Testis (tissue), 2 donors: ENCODE measurements at regions not wholly inside any gene's neighbourhood (a gene's known extent, or its start where the extent isn't known, plus 50 kb on each side); places are given as distances from the start of the nearest gene placed in this dataset.

Experiments
- POLR2A ChIP-seq: fragments of 450-650 bp; IDR thresholded peaks from one replicate; pipeline ENCODE4 v1.6.1; 2017; ENCODE audit warnings: antibody characterized with exemption, mild to moderate bottlenecking, moderate library complexity
- TF ChIP-seq, protein P1 (sequence below), 3 experiments: fragments of 450-650 bp in 2 of 3; fragments of 200-600 bp in 1 of 3; sonication (generic) in 1 of 3; IDR thresholded peaks; one replicate each; pipeline ENCODE4 v1.5.1; 2016 to 2019; ENCODE audit warnings: antibody characterized with exemption in 3 of 3, mild to moderate bottlenecking in 2 of 3, moderate library complexity in 1 of 3

DNA sequence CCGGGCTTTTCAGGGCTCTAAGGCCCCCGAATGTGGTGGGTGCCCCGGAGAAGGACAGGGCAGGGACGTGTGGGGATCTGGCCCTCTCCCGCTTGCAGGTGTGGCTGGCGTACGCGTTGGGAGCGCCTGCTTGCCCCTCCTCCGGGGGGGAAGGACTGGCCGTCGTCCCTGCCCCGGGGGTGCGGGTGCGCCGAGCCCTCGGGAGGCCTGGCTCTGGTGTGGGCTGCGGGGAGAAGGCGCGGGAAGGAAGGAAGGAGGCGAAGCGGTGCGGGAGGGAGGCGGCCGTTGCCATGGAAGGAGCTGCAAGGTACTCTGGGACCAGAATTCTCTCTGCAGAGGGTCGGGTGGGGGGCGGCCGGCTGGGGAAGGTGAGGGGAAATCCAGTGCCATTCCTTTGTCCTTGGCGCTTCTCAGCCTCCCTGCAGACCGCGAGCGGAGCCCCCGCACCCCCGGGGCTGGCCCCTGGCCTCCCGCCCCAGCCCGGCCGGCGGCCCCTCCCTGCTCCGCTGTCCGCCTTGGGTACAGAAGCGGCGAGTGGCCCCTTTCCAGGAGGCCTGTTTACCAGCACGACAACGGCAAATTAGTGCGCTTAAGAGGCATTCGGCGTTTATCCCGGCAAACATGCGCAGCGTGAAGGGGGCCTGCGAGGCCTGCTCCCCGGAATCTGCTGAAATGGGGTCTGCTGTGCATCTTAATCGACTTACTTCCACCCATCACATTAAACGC lies 67.1 kb upstream of the UNC5A start:
- no peak for TF ChIP-seq POLR2A
- TF ChIP-seq, protein P1, sequence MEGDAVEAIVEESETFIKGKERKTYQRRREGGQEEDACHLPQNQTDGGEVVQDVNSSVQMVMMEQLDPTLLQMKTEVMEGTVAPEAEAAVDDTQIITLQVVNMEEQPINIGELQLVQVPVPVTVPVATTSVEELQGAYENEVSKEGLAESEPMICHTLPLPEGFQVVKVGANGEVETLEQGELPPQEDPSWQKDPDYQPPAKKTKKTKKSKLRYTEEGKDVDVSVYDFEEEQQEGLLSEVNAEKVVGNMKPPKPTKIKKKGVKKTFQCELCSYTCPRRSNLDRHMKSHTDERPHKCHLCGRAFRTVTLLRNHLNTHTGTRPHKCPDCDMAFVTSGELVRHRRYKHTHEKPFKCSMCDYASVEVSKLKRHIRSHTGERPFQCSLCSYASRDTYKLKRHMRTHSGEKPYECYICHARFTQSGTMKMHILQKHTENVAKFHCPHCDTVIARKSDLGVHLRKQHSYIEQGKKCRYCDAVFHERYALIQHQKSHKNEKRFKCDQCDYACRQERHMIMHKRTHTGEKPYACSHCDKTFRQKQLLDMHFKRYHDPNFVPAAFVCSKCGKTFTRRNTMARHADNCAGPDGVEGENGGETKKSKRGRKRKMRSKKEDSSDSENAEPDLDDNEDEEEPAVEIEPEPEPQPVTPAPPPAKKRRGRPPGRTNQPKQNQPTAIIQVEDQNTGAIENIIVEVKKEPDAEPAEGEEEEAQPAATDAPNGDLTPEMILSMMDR (IDR thresholded peaks at IDR 0.05): no peak
